PC-3 (cell line): ENCODE measurements at regions not wholly inside any gene's neighbourhood (a gene's known extent, or its start where the extent isn't known, plus 50 kb on each side); places are given as distances from the start of the nearest gene placed in this dataset.

Source experiments
- ATAC-seq: fragments of 200-7000 bp; cut with Tn5 transposase; 2 replicates; pipeline ENCODE4 v1.9.1; 2020; ENCODE audit warnings: mild to moderate bottlenecking, moderate library complexity
- BruUV-seq: library from RNA; stranded (reverse); fragments of 400-500 nt; replicated peaks from 2 replicates; lab custom pipeline; 2021; lab: Mats Ljungman, UMichigan
- CTCF ChIA-PET: fragments of 300-600 bp; sonication (Branson Sonifier 250); formaldehyde crosslinking; loops from one replicate; lab custom pipeline; 2022; ENCODE audit warnings: antibody characterized with exemption; lab: Charles Lee
- POLR2A ChIA-PET: fragments of 300-600 bp; sonication (Branson Sonifier 250); formaldehyde crosslinking; loops from one replicate; lab custom pipeline; 2022; ENCODE audit warnings: antibody characterized with exemption; ENCODE audit not compliant: unreplicated experiment; lab: Charles Lee
- DNase-seq: peaks from one replicate; pipeline ENCODE4 v3.0.0-alpha.2; 2015
- H2AFZ ChIP-seq: fragments of 300-600 bp; sonication (generic); 2 replicates; pipeline ENCODE4 v1.6.0; 2016; ENCODE audit warnings: antibody characterized with exemption, low read length
- H3F3A ChIP-seq: fragments of 300-600 bp; sonication (generic); one replicate; pipeline ENCODE4 v1.6.0; 2017; ENCODE audit warnings: antibody characterized with exemption, low read length, control low read depth, mild to moderate bottlenecking; ENCODE audit not compliant: unreplicated experiment
- H3K27ac ChIP-seq: fragments of 300-600 bp; sonication (generic); 2 replicates; pipeline ENCODE4 v1.5.1; 2016; ENCODE audit warnings: mild to moderate bottlenecking, low read length
- H3K27me3 ChIP-seq: fragments of 300-600 bp; sonication (generic); 2 replicates; pipeline ENCODE4 v1.6.1; 2016; ENCODE audit warnings: low read length, mixed read lengths
- H3K36me3 ChIP-seq: fragments of 300-600 bp; sonication (generic); 2 replicates; pipeline ENCODE4 v1.6.1; 2016; ENCODE audit warnings: low read depth, mixed run types, low read length, mixed read lengths
- H3K4me1 ChIP-seq: fragments of 300-600 bp; sonication (generic); 2 replicates; pipeline ENCODE4 v1.5.1; 2016; ENCODE audit warnings: low read length; ENCODE audit not compliant: insufficient read depth
- H3K4me2 ChIP-seq: fragments of 300-600 bp; sonication (generic); 2 replicates; pipeline ENCODE4 v1.6.0; 2016; ENCODE audit warnings: low read length
- H3K4me3 ChIP-seq: fragments of 300-600 bp; sonication (generic); 2 replicates; pipeline ENCODE4 v1.5.1; 2016; ENCODE audit warnings: mild to moderate bottlenecking, low read length, mixed read lengths
- H3K79me2 ChIP-seq: fragments of 300-600 bp; sonication (generic); 2 replicates; pipeline ENCODE4 v1.6.1; 2017; ENCODE audit warnings: low read length, mixed read lengths
- H3K9ac ChIP-seq: fragments of 300-600 bp; sonication (generic); 2 replicates; pipeline ENCODE4 v1.6.0; 2016; ENCODE audit warnings: mild to moderate bottlenecking, low read length
- H3K9me2 ChIP-seq: fragments of 300-600 bp; sonication (generic); replicated peaks from 2 replicates; pipeline ENCODE4 v1.6.1; 2016; ENCODE audit warnings: mixed run types, low read length, mixed read lengths
- H3K9me3 ChIP-seq: fragments of 300-600 bp; sonication (generic); 2 replicates; pipeline ENCODE4 v1.6.1; 2016; ENCODE audit warnings: low read length, mixed read lengths
- H4K20me1 ChIP-seq: fragments of 300-600 bp; sonication (generic); 2 replicates; pipeline ENCODE4 v1.6.1; 2016; ENCODE audit warnings: low read length, mixed read lengths
- EZH2 ChIP-seq: fragments of 300-600 bp; sonication (generic); IDR thresholded peaks from one replicate; pipeline ENCODE4 v1.6.1; 2017; ENCODE audit warnings: antibody characterized with exemption, mild to moderate bottlenecking, low read length; ENCODE audit not compliant: unreplicated experiment
- EZH2phosphoT487 ChIP-seq: fragments of 300-600 bp; sonication (generic); IDR thresholded peaks from 2 replicates; pipeline ENCODE4 v1.6.1; 2018; ENCODE audit warnings: mild to moderate bottlenecking, antibody characterized with exemption, low read length, borderline replicate concordance
- intact Hi-C: fragments of 100-400 bp; cut with micrococcal nuclease; formaldehyde crosslinking; loops from 2 replicates; pipeline ENCODE4 v1.9.0; 2023
- TF ChIP-seq, protein P1 (sequence below): fragments of 300-600 bp; sonication (generic); conservative IDR thresholded peaks from 2 replicates; pipeline ENCODE4 v1.5.1; 2017; ENCODE audit warnings: antibody characterized with exemption, low read depth, mild to moderate bottlenecking, low read length

DNA sequence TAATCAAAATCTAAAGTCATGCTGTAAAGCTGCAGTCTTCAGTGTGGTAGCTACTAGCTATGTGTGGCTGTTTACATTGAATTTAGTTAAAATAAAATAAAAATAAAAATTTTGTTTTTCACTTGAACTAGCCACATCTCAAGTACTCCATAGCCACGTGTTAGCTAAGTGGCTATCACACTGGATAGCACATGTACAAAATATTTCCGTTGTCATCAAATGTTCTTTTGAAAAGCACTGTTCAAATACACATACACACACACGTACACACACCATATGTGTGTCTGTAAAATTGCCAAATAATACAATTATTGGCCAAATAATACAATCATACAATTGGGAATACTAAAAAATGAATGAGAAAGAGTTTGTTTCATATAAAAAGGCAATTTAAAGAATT lies 778.2 kb upstream of the FLRT2 start:
- POLR2A ChIA-PET = no interaction called here
- Histone ChIP-seq H4K20me1 (no peaks in the 10 kb centered on the region), H3K4me3 (no peak overlapping the region), H3K9me2 (no peaks in the 10 kb centered on the region), H3K9me3 (0 out of 2 replicates have a peak, but pooled peaks cover 7% of the 10 kb centered on the region), H3K27me3 (no peaks in the 10 kb centered on the region), H2AFZ (no peak overlapping the region), H3K4me1 (no peaks in the 10 kb centered on the region), H3K27ac (no peak overlapping the region), H3K36me3 (no peaks in the 10 kb centered on the region), H3F3A (no peaks in the 10 kb centered on the region), H3K79me2 (no peaks in the 10 kb centered on the region), H3K4me2 (no peak overlapping the region), H3K9ac (no peak overlapping the region)
- TF ChIP-seq, protein P1, sequence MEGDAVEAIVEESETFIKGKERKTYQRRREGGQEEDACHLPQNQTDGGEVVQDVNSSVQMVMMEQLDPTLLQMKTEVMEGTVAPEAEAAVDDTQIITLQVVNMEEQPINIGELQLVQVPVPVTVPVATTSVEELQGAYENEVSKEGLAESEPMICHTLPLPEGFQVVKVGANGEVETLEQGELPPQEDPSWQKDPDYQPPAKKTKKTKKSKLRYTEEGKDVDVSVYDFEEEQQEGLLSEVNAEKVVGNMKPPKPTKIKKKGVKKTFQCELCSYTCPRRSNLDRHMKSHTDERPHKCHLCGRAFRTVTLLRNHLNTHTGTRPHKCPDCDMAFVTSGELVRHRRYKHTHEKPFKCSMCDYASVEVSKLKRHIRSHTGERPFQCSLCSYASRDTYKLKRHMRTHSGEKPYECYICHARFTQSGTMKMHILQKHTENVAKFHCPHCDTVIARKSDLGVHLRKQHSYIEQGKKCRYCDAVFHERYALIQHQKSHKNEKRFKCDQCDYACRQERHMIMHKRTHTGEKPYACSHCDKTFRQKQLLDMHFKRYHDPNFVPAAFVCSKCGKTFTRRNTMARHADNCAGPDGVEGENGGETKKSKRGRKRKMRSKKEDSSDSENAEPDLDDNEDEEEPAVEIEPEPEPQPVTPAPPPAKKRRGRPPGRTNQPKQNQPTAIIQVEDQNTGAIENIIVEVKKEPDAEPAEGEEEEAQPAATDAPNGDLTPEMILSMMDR = no peak
- no peak for TF ChIP-seq EZH2phosphoT487
- no peak for TF ChIP-seq EZH2
- BruUV-seq = no TSS peak
- DNase-seq (no peak), ATAC-seq (no peak)
- intact Hi-C loops = no loop called here
- CTCF ChIA-PET = no interaction called here

DNA sequence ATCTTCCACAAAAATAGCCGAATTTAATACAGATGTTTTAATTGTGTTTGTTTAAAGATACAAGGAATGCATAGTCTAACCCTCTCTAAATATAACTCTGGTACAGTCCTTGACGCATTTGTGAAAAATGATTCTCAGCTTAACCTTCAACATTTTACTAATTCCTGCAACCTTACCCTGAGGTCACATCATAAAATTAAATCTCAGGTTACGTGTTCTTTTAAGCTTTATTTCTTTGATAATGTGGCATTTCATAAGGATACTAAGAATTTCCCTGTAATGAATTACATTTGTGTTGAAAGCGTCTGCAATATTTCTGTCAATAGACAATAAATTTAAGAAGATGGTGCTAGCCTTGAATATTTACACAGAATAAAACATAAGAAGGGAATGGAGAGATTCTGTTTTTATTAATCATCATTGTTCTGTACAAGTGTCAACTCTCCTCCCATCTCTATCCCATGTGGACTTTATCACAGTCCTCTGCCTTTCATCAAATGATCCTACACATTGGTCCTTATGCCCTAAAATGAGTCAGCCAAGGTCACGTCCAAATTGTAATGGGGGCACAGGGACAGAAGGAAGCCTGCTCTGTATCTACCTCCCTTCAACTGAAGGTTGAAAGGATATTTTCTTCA lies 769.3 kb upstream of the FLRT2 start:
- CTCF ChIA-PET = no interaction called here
- no peaks in the 10 kb centered on the region for H3K4me1 ChIP-seq
- intact Hi-C loops = no loop called here
- no peak for ATAC-seq
- H3K79me2 ChIP-seq = no peaks in the 10 kb centered on the region
- no TSS peak for BruUV-seq
- no peak overlapping the region for H3K9ac ChIP-seq
- H3K4me3 ChIP-seq = no peak overlapping the region
- H3F3A ChIP-seq = no peaks in the 10 kb centered on the region
- no peak overlapping the region for H3K27ac ChIP-seq
- no peak overlapping the region for H3K4me2 ChIP-seq
- H2AFZ ChIP-seq = no peak overlapping the region
- H3K27me3 ChIP-seq = no peaks in the 10 kb centered on the region
- H3K36me3 ChIP-seq = no peaks in the 10 kb centered on the region
- no peaks in the 10 kb centered on the region for H3K9me2 ChIP-seq
- peaks cover 4% of the 10 kb centered on the region; the same call in 1 of the 2 replicates for H3K9me3 ChIP-seq
- no peak for DNase-seq
- POLR2A ChIA-PET = no interaction called here
- TF ChIP-seq, protein P1 = no peak
- no peak for TF ChIP-seq EZH2phosphoT487
- no peak for TF ChIP-seq EZH2
- no peaks in the 10 kb centered on the region for H4K20me1 ChIP-seq

DNA sequence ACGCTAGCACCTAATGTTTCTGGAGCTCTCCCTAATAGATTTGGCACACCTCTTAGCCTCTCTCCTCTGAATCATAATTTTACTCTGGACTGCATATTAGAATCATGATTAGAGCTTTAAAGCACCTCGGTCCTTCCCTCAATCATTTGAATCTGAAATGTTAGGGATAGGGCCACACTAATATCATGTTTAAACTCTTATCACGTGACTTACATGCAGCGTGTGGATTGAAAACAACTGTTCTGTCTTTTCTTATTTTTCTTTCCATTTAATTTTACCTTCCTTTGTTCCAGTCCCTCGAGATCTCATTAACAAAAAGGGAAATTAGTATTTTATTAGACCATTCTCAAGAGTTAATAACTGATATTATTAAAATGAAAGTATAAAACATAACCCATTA lies 762.5 kb upstream of the FLRT2 start:
- Histone ChIP-seq H4K20me1 (no peaks in the 10 kb centered on the region), H3K4me2 (no peak overlapping the region), H3K9me2 (no peaks in the 10 kb centered on the region), H3F3A (no peaks in the 10 kb centered on the region), H3K9me3 (no peaks in the 10 kb centered on the region), H3K4me3 (no peak overlapping the region), H2AFZ (no peak overlapping the region), H3K27ac (no peak overlapping the region), H3K79me2 (no peaks in the 10 kb centered on the region), H3K4me1 (no peaks in the 10 kb centered on the region), H3K9ac (no peak overlapping the region), H3K36me3 (no peaks in the 10 kb centered on the region), H3K27me3 (no peaks in the 10 kb centered on the region)
- ChIA-PET CTCF (no interaction called here), POLR2A (no interaction called here)
- no peak for DNase-seq
- intact Hi-C loops = no loop called here
- TF ChIP-seq EZH2phosphoT487 (no peak), EZH2 (no peak)
- TF ChIP-seq, protein P1 = no peak
- no TSS peak for BruUV-seq
- no peak for ATAC-seq
